Dermis microvascular lymphatic vessel endothelial cell (primary cell): ENCODE measurements at regions not wholly inside any gene's neighbourhood (a gene's known extent, or its start where the extent isn't known, plus 50 kb on each side); places are given as distances from the start of the nearest gene placed in this dataset.

Experiments used
- DNase-seq, 2 donors: peaks; one replicate each; pipeline versions ENCODE4 v3.0.0 to v3.0.0-alpha.2; 2010; ENCODE audit warnings: low read depth in 2 of 2

DNA sequence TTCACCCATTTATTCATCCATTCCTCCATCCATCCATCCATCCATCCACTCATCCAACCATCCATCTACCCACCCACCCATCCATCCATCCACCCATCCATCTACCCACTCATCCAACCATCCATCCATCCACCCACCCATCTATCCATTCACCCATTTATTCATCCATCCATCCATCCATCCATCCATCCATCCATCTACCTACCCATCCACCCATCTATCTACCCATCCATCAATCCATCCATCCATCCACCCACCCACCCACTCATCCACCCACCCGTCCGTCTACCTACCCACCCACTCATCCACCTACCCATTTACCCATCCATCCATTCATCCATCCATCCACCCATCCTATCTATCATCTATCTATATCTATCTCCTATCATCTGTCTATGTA is 169.4 kb upstream of the SHH start:
- no peak for DNase-seq

DNA sequence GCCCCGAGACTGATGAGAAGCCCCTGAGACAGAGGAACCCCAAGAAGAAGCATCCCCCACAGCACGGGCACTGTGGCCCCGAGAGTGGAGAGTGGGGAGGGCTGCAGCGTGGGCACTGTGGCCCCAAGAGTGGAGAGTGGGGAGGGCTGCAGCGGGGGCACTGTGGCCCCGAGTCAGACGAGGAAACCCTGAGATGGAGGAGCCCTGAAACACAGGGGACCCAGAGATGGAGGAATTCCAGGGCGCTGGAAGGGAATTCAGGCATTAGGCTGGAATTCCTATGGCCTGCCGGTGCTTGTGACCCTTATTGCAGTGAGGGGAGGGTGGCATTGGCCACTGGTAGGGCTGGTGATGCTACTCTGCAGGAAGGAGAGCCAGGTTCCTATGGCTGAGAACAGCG is 168.6 kb upstream of the SHH start:
- DNase-seq = no peak

DNA sequence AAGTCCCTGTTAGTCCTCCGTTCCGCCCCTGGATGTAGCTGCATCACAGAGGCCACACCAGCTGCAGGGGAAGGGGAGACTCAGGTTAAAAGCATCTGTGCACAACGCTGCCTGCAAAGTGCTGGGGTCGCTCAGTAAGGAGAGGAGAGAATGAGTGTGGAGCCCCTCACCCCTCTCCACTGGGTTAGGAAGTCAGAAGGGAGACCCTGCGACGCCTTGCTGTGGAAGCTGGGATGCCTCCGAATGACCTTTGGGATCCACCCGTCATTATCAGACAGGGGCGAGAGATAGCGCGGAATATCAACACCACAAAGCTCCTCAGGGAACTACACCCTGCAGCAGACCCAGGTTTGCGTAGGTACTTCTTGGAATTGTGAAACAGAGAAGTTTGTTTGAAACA is 167.7 kb upstream of the SHH start:
- no peak for DNase-seq

DNA sequence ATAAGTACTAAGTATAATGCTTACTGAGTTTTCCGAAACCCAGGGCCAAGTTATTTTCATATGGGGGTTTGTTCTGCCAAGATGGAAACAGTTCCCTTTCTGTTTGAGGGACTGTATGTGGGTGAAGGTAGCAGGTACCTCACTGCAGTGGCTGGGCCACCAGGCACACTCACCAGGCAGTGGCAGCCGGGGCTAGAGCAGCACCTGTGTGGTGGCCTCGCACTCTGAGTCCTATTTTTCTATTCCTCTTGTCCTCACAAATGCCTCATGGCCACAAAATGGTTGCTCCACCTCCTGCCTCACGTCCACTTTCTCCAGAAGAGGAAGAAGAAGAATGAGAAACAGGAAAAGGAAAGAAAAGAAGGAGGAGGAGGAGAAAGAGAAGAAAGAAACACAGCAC is 167.3 kb upstream of the SHH start:
- DNase-seq = no peak

DNA sequence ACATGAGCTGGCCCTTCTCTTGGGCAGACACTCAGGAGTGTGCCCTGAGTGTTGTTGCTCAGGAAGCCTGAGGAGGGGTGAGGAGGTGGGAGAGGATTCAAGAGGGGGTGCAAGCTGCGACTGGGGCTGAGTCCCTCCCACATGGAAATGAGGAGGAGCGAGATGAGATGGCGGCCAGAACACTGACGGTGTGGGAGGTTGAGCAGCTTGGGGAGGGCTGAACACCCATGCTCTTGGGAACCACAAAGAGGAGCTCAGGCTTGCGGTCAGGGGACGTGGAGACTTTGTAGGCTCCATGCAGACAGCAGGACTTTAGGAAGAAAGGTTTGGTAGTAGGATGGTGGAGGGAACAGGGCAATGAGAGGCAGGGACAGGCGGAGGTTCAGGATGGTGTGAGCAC is 163.2 kb upstream of the SHH start:
- DNase-seq = no peak

DNA sequence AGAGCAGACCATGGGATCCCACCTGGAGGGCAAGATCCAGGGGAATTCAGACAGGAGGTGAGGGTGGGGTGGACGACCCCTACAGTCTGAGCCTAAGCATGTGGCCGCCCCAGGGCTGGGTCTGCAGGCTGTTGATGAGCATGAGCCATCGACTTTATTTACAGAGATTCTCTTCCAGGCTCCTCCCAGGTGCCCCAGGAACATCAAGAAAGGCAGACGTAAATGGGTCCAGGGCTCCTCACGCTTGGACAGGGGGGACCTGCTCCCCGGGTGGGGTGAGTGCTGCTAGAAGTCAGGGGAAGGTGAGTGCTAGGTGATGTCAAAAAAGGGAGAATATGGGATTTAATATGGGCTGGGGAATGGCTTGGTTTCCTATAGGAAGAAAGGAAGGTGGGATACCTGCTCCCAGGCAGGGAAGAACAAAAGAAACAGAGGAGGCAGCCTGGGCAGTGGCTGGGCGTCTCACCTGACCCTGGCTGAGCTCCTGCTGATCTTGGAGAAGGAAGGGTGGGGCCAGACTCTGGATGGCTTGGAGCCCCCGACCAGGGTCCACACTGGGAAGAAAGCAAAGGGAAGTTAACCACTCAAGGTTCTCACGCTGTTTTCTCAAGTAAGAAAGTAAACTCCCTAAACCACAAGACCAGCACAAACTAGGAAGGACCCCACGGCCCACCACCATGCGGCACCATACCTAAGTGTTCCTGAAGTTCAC is 162.1 kb upstream of the SHH start:
- no peak for DNase-seq

DNA sequence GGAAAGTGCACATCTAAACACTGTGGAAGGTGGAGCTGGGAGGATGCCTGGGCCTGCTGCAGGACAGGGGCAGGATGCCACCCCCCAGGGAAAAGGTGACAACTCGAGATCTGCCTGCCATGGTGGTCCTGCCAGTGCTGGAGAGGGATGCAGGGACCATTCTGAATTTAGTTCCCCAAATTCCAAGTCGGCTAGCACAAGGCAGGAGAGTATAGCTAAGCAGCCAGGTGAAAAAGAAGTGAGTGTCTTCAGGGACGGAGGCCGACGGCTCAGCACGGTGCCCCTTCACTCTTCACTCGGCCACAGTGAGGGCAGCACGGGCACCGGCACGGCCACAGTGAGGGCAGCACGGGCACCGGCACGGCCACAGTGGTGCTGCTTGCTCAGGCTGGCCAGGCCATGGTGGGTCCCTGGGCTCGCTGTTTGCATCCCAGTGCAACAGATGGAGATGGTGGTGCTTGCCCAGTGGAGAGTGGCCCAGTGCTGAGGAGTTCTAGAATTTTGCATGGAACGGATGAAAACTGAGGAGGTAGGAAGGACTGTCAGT is 161.3 kb upstream of the SHH start:
- no peak for DNase-seq

DNA sequence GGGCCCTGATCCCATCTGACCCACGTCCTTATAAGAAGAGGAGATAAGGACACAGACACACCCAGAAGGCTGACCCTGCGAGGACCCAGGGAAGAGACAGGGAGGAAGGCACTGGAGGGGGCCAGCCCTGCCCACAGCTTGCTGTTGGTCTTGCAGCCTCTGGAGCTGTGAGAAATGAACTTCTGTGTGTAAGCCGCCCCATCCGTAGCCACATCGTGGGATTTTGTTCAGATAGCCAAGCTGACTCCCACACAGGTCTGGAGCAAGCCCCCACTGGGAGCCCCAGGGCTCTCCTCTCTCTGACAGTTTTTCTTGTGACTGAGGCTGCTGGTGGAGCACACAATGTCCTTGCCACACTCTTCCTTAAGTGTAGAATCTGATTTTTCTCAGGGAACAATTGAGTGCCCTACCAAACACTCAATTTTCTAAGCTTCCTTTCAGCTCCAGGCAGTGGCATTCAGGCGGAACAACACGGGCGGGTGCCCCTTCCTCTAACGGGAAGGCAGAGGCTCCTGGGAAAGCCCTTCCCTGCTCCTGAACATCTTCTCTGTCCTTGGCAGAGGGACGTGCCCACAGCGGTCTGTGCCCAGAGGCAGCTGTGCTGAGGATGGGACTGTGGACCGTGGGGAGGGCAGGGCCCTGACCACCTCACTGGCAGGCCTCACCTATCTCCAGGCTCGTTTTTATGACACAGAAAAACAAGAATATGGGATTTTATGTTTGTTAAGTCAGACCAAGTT is 160.6 kb upstream of the SHH start:
- no peak for DNase-seq

DNA sequence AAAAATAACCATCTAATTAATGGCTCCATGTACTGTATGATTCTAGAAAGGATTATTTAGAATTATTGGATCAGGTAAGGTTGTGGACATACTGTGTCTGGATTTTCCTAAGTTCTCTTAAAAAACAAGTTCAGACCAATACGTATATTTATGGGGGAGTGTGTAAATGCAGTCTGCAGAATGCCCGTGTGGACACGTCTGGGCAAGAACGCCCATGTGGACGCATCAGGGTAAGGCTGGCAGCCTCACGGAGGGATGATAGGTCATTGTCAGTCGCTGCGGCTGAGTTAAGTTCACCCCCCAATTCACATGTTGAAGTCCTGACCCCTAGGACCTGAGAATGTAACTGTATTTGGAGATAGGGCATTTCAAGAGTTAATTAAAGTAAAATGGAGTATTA is 160.0 kb upstream of the SHH start:
- no peak for DNase-seq

DNA sequence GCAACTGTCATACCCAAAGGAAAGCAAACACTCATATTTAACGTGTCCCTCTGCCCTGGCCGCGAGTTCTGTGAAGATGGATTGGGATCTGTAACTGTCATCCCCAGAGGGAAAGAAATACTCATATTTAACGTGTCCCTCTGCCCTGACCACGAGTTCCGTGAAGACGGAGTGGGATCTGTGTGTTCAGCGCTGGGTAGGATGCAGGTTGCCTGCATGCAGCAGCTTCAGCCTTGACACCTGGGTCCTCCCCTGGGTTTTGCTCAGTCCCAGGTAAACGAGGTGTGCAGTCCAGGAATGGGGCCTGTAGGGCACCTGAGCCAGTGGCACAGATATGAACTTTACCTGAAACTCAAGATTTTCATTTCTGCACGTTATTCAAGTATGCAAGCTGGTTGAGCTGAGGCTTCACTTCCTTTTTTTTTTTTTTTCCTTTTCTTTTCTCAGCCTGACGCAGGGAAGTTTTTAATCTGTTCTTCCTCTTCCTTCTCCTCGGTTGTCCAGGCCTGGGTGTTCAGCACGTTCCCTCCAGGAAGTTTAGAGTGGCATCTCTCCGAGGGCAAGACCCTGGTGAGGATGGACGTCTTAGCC is 159.0 kb upstream of the SHH start:
- no peak for DNase-seq

DNA sequence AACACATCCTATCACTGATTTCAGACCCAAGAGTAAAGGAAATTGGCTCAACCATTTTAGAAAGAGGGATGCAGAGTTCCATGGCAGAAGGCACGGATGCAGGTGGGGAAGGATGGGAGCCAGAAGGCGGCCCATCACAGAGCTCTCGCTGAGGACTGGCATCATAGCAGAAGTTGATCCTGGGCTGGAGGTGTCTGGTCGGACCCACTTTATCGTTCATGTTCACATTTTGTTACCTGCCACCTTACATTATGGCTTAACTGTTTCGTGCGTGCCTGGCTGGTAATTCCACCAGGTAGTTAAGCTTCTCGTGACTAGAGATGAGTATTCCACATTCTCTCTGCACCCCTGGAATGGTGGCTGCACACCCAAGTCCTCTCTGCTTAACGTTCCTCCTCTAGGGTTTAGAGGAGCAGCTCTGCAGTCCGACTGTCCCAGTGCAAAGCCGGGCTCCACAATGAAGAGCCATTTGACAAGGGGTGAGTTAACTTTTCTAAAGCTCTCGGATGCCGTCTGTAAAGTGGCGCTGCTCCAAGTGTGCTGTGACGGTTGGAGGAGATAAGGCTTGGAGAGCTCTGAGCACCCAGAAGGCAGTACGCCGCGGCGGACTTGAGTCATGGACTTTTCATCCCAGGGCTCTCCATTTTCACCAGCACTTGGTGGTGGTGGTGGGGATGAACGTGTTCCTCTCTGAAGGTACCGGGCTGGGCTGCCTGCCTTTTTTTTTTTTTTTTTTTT is 157.1 kb upstream of the SHH start:
- DNase-seq = no peak

DNA sequence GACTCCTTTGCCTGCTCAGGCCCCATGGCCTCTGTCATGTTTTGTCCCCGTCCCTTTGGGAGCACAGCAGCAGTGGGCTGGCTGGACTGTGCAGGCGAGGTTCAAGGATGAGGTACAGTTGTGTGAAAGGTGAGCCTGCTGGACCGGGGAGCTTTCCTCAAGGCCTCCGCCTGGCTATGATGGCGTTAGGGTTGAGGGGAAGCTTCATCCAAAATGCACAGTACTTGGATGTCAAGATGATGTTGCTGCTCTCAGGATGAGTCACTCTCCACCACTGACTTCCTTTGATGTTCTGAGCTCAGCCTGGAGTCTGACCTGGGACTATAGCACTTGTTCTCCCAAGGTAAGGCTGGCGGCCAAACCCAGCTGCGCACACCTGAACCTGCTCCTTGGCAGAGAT is 152.7 kb upstream of the SHH start:
- DNase-seq = no peak

DNA sequence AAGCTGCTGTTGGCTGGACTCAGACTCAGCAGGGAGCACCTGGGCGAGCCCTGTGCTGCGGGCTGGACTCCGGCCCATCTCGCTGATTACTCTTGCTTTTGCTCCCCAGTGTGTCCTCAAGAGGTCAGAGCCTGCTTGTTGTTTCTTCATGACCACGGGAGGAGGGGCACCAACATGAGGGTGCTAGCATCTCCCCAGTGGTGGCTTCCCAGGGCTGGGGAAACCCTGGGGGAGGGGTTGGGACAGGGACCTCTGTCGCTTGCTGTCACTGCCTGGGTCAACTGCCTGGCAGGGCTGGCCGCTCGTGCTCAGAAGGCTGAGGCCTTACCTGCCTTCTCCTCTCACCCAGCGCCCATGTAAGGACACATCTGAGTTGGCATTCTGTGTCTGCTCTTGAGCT is 152.3 kb upstream of the SHH start:
- DNase-seq = no peak

DNA sequence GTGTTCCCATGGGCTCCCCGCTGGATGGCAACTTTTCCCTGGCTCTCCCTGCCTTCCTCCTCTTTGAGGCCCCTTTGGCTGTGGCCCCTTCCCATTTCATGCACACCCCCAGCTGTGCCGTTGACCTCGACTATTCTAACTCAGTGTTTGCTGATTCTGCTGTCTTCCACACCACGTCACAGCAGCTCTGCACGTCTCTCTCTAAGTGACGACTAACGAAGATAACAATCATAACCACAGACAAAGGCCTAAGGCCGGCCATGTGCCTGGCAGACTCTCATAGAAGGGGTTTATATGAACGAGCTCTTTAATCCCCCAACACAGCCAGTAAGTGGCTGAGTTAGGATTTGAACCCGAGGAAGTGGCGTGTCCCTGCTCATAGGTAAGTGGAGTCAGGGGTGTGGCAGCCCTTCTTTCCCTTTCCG is 151.5 kb upstream of the SHH start:
- DNase-seq = no peak

DNA sequence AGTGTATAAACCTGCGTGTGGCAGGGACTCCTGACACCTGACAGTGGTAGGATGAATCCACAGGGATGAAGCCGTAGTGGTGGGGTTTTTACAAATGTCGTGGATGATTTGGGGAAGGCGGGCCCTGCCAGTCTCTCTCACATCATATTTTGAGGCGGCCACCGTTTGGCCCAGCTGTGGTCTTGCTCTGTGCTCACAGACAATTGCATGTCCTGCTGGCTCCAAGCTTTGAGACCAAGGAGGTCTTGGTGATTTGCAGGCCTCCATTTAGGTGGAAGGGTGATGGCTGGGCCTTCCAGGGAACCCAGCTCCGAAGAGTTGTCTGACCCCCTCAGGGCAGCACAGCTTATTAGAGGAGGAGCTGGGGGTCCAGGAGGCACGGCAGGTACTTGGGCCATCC is 151.1 kb upstream of the SHH start:
- DNase-seq = no peak

DNA sequence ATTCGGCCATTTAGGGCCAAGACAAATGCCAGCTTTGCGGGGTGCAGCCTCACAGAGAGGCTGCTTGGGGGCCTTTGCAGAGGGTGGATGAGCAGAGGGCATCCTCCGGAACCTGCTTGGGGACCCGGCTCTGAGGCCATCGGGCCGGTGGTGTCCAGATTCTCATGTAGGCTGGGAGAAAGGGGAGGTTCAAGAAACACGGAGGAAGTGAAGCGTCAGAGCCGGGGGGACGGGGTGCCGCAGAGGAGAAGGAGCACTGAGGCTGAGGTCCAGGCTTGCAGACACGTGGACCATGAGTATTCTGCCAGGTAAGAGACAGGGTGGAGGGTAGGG is 150.7 kb upstream of the SHH start:
- no peak for DNase-seq

DNA sequence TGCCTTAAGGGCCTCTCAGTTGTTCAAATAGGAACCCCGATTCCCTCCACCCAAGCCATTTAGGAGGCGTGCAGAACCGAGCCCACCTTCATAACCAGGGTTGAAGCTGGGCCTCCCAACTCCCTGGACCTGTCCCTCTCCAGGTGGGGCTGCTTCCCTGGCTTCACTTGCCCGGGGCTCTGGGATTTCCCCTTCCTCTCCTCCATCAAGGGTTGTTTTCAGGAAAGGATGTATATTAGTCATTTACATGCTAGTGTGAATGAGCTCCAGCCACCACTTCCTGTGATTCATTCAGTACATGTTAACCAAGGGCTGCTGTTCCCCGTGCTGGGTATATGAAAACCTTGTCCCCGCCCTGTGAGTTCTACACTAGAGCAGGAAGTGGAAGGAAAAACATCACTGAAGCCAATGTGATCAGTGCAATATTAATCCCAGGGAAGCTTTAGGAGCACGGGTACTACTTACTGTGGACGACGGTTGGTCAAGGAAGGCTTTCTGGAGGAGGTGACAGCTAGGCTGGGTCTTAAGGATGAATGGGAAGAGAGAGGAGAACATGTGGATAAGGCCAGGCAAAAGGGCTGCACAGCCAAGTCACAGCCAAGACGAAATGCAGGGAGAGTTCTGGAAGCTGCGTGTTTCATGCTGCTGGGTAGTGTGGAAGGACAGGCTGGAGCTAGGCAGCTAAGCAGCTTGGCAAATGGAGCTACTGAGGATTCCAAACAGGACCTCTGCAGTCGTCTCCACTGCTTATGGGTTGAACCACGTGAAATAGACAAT is 150.1 kb upstream of the SHH start:
- peak; percentile 43 to 77 for DNase-seq

DNA sequence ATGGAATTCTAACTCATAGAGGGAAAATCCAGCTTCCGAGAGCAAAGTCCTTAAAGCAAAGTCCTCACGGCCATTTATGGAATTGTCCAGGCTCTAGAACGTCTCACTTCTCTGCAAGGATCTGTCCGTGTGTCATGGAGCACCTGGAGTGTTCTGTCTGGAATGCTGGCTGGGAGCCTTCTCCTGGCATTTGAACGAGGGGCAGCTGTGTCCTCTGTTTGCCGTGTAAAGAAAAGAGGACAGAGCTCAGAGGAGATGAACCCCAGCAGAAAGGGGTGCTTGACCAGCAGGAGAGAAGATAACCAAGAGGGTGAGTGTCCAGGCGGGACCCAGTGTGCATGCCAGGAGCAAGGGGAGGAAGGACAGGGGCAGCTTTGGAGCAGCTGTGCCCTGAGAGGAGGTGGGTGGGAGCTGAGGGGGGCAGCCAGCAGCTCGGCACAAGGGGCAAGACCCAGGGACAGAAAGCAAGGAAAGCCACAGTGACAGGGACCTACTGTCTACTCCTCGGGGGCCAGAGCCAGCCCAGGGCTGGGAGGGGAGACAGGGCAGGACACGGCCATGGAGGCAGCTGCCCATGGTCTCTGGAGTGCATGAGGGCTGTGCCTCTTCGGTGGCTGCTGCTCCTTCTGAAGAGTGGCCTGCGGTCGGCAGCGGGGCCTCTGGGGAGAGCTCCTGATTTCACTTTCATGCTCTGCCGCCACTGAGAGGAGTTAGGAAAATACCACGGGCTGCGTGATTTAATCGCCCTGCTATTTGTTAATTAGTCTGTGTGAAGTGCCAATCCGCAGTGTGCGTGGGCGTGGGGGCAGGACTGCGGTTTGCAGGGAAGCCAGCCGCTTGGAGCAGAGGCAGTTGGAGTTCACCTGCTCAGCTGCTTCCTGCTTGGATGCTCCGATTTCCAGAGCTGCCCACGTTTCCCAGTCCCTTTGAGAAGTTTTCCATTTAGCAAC is 149.3 kb upstream of the SHH start:
- DNase-seq = peak in 1 of 2 donors; percentile 41

DNA sequence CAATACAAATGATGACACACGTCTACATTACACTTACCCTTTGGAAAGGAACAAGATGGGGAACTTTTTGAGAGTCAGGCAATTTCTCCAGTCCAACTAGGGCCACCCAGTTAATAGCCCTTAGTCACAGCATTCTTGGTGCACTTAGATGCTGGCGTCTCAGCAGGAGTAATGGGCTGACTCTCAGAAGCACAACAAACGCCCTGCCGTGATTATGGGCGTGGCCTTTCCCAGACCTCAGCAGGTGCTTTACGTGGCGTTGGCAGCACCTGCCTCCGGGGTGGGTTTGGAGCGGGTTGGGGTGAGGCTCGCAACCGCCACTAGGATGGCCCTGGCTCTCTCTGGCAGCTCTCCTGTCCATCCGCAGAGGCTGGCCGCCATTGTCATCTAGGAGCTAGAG is 147.6 kb upstream of the SHH start:
- no peak for DNase-seq

DNA sequence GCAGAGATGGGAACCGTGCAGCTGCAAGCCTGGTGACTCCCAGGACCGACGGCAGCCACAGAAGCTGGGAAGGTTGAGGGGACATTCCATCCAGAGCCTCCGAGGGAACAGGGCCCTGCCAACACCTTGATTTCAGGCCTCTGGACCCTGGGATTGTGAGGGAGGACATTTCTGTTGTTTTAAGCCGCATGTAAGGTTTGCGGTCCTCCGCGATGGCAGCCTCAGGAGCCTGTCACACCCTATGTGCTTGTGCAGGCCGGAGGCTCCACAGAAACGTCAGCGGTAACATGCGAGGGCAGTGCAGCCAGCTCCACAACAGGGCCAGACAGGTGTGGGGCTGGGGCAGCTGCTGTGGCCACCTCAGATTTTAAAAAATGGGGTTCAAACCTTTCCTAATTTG is 144.7 kb upstream of the SHH start:
- no peak for DNase-seq

DNA sequence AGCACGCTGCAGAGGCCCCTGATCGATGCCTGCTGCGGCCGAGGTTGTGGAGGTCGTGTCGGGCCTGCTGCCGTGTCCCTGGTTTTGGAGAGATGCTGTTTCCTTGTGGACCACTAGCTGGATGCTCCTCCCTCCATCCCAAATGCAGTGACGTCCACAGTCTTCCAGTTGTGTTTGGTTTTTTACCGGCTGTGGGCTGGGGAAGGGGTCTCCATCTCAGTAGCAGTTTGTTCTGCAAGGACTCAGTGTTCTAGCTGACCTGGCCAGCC is 143.0 kb upstream of the SHH start:
- DNase-seq = no peak
